PC-3 (cell line): ENCODE measurements at regions not wholly inside any gene's neighbourhood (a gene's known extent, or its start where the extent isn't known, plus 50 kb on each side); places are given as distances from the start of the nearest gene placed in this dataset.

Experiments
- ATAC-seq: fragments of 200-7000 bp; cut with Tn5 transposase; 2 replicates; pipeline ENCODE4 v1.9.1; 2020; ENCODE audit warnings: mild to moderate bottlenecking, moderate library complexity
- BruUV-seq: library from RNA; stranded (reverse); fragments of 400-500 nt; replicated peaks from 2 replicates; lab custom pipeline; 2021; lab: Mats Ljungman, UMichigan
- CTCF ChIA-PET: fragments of 300-600 bp; sonication (Branson Sonifier 250); formaldehyde crosslinking; loops from one replicate; lab custom pipeline; 2022; ENCODE audit warnings: antibody characterized with exemption; lab: Charles Lee
- POLR2A ChIA-PET: fragments of 300-600 bp; sonication (Branson Sonifier 250); formaldehyde crosslinking; loops from one replicate; lab custom pipeline; 2022; ENCODE audit warnings: antibody characterized with exemption; ENCODE audit not compliant: unreplicated experiment; lab: Charles Lee
- DNase-seq: peaks from one replicate; pipeline ENCODE4 v3.0.0-alpha.2; 2015
- H2AFZ ChIP-seq: fragments of 300-600 bp; sonication (generic); 2 replicates; pipeline ENCODE4 v1.6.0; 2016; ENCODE audit warnings: antibody characterized with exemption, low read length
- H3F3A ChIP-seq: fragments of 300-600 bp; sonication (generic); one replicate; pipeline ENCODE4 v1.6.0; 2017; ENCODE audit warnings: antibody characterized with exemption, low read length, control low read depth, mild to moderate bottlenecking; ENCODE audit not compliant: unreplicated experiment
- H3K27ac ChIP-seq: fragments of 300-600 bp; sonication (generic); 2 replicates; pipeline ENCODE4 v1.5.1; 2016; ENCODE audit warnings: mild to moderate bottlenecking, low read length
- H3K27me3 ChIP-seq: fragments of 300-600 bp; sonication (generic); 2 replicates; pipeline ENCODE4 v1.6.1; 2016; ENCODE audit warnings: low read length, mixed read lengths
- H3K36me3 ChIP-seq: fragments of 300-600 bp; sonication (generic); 2 replicates; pipeline ENCODE4 v1.6.1; 2016; ENCODE audit warnings: low read depth, mixed run types, low read length, mixed read lengths
- H3K4me1 ChIP-seq: fragments of 300-600 bp; sonication (generic); 2 replicates; pipeline ENCODE4 v1.5.1; 2016; ENCODE audit warnings: low read length; ENCODE audit not compliant: insufficient read depth
- H3K4me2 ChIP-seq: fragments of 300-600 bp; sonication (generic); 2 replicates; pipeline ENCODE4 v1.6.0; 2016; ENCODE audit warnings: low read length
- H3K4me3 ChIP-seq: fragments of 300-600 bp; sonication (generic); 2 replicates; pipeline ENCODE4 v1.5.1; 2016; ENCODE audit warnings: mild to moderate bottlenecking, low read length, mixed read lengths
- H3K79me2 ChIP-seq: fragments of 300-600 bp; sonication (generic); 2 replicates; pipeline ENCODE4 v1.6.1; 2017; ENCODE audit warnings: low read length, mixed read lengths
- H3K9ac ChIP-seq: fragments of 300-600 bp; sonication (generic); 2 replicates; pipeline ENCODE4 v1.6.0; 2016; ENCODE audit warnings: mild to moderate bottlenecking, low read length
- H3K9me2 ChIP-seq: fragments of 300-600 bp; sonication (generic); replicated peaks from 2 replicates; pipeline ENCODE4 v1.6.1; 2016; ENCODE audit warnings: mixed run types, low read length, mixed read lengths
- H3K9me3 ChIP-seq: fragments of 300-600 bp; sonication (generic); 2 replicates; pipeline ENCODE4 v1.6.1; 2016; ENCODE audit warnings: low read length, mixed read lengths
- H4K20me1 ChIP-seq: fragments of 300-600 bp; sonication (generic); 2 replicates; pipeline ENCODE4 v1.6.1; 2016; ENCODE audit warnings: low read length, mixed read lengths
- CTCF ChIP-seq: fragments of 300-600 bp; sonication (generic); conservative IDR thresholded peaks from 2 replicates; pipeline ENCODE4 v1.5.1; 2017; ENCODE audit warnings: antibody characterized with exemption, low read depth, mild to moderate bottlenecking, low read length
- EZH2 ChIP-seq: fragments of 300-600 bp; sonication (generic); IDR thresholded peaks from one replicate; pipeline ENCODE4 v1.6.1; 2017; ENCODE audit warnings: antibody characterized with exemption, mild to moderate bottlenecking, low read length; ENCODE audit not compliant: unreplicated experiment
- EZH2phosphoT487 ChIP-seq: fragments of 300-600 bp; sonication (generic); IDR thresholded peaks from 2 replicates; pipeline ENCODE4 v1.6.1; 2018; ENCODE audit warnings: mild to moderate bottlenecking, antibody characterized with exemption, low read length, borderline replicate concordance
- intact Hi-C: fragments of 100-400 bp; cut with micrococcal nuclease; formaldehyde crosslinking; loops from 2 replicates; pipeline ENCODE4 v1.9.0; 2023

DNA sequence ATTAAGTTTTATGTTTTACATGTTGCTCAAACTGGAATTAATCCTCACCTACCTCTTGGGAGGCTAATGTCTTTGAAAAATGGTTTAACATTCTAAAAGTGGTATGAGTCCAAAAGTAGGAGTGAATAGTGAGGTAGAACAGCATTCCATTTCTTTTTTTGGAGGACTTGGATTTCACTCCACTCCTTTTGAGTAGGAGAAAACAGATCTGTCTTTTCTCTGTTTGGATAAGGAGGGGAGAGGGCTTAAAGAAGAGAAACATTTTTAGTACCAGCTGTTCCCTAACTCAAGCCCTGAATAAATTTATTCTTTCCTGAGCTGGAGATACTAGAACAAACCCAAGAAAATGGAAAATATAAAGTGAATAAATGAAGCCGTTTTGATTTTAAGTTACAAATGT lies 687.9 kb downstream of the MECOM start:
- DNase-seq (no peak), ATAC-seq (no peak)
- no peaks in the 10 kb centered on the region for H3K9me3 ChIP-seq
- POLR2A ChIA-PET: no interaction called here
- CTCF ChIA-PET: no interaction called here
- no peak overlapping the region for H3K4me3 ChIP-seq
- H3K27ac ChIP-seq: no peak overlapping the region
- no peak overlapping the region for H3K9ac ChIP-seq
- TF ChIP-seq CTCF (no peak), EZH2phosphoT487 (no peak), EZH2 (no peak)
- H3F3A ChIP-seq: no peaks in the 10 kb centered on the region
- no peak overlapping the region for H2AFZ ChIP-seq
- no peaks in the 10 kb centered on the region for H3K36me3 ChIP-seq
- no TSS peak for BruUV-seq
- H3K9me2 ChIP-seq: no peaks in the 10 kb centered on the region
- no peak overlapping the region for H3K4me2 ChIP-seq
- H4K20me1 ChIP-seq: no peaks in the 10 kb centered on the region
- H3K4me1 ChIP-seq: no peaks in the 10 kb centered on the region
- intact Hi-C loops: no loop called here
- H3K27me3 ChIP-seq: no peaks in the 10 kb centered on the region
- H3K79me2 ChIP-seq: no peaks in the 10 kb centered on the region

GRCh38 chr3:168974617-168975403 lies 688.7 kb downstream of the MECOM start:
- Histone ChIP-seq H3K4me3 (no peak overlapping the region), H3K27ac (no peak overlapping the region), H4K20me1 (no peaks in the 10 kb centered on the region), H3K36me3 (no peaks in the 10 kb centered on the region), H3K9me2 (no peaks in the 10 kb centered on the region), H3K27me3 (no peaks in the 10 kb centered on the region), H3K9ac (no peak overlapping the region), H3K4me1 (no peaks in the 10 kb centered on the region), H3K9me3 (no peaks in the 10 kb centered on the region), H2AFZ (no peak overlapping the region), H3K4me2 (no peak overlapping the region), H3F3A (no peaks in the 10 kb centered on the region), H3K79me2 (no peaks in the 10 kb centered on the region)
- DNase-seq (no peak), ATAC-seq (no peak)
- BruUV-seq: no TSS peak
- intact Hi-C loops: no loop called here
- ChIA-PET POLR2A (no interaction called here), CTCF (interaction anchor here (0.6 kb wide), 1 partner anchor 450 kb away, joined by 3 read pairs; no protein-coding TSS in a partner anchor)
- TF ChIP-seq EZH2 (no peak), CTCF (no peak), EZH2phosphoT487 (no peak)

GRCh38 chr3:168973897-168974296 lies 689.6 kb downstream of the MECOM start:
- BruUV-seq: no TSS peak
- ATAC-seq (no peak), DNase-seq (no peak)
- no peaks in the 10 kb centered on the region for H3F3A ChIP-seq
- ChIA-PET POLR2A (no interaction called here), CTCF (no interaction called here)
- H3K9me3 ChIP-seq: no peaks in the 10 kb centered on the region
- TF ChIP-seq CTCF (no peak), EZH2phosphoT487 (no peak), EZH2 (no peak)
- H3K79me2 ChIP-seq: no peaks in the 10 kb centered on the region
- no peaks in the 10 kb centered on the region for H3K27me3 ChIP-seq
- H3K4me2 ChIP-seq: no peak overlapping the region
- no peak overlapping the region for H2AFZ ChIP-seq
- no peak overlapping the region for H3K4me3 ChIP-seq
- intact Hi-C loops: no loop called here
- H3K4me1 ChIP-seq: no peaks in the 10 kb centered on the region
- H4K20me1 ChIP-seq: no peaks in the 10 kb centered on the region
- H3K27ac ChIP-seq: no peak overlapping the region
- no peaks in the 10 kb centered on the region for H3K36me3 ChIP-seq
- no peak overlapping the region for H3K9ac ChIP-seq
- no peaks in the 10 kb centered on the region for H3K9me2 ChIP-seq
